ENCODE measurements at regions not wholly inside any gene's neighbourhood (a gene's known extent, or its start where the extent isn't known, plus 50 kb on each side); places are given as distances from the start of the nearest gene placed in this dataset.
"Not testable (repeated sequence)": the region's sequence is repeated elsewhere in the genome, so short reads cannot be mapped to it uniquely, and the experiment has no call there.

DNA sequence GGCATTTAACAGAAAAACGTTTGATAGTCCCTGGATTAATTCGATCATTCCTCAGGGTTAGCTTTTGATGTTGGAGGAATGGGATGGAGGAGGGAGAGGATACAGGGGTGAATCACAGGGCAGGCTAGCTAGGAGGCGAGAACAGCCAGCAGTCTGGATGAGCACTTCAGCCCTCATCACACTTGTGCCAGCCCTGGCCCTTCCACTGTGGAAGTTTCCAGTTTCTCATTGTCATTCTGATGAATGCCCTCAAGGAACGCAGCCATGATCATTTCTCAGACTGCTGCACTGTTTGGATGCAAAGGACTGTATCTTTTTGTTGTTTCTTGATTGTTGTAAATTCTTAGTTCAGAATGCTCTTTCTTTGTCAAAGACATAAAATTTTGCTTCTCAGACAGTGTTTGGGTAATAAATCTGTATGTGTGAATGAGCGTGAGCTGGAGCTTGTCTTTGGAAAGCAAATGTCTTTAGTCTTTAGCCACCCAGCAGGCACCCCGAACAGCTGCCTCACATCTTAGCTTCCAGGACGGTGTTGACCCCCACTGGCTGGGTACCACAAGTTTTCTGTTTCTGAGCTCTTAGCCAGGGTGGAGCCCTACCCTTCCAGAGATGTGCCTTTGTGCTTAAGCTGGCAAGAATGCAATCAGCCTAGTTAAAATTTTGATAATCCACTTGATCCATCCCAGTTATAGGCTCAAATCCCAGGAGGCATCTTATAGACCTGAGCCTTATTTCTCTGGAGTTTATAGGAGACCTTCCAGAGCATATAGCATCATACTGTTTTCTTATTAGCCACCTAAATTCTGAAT, 121.1 kb downstream of the PDCD6IP start:
- no peak for DNase-seq (ENCODE audit: low read depth in 2 of 2)

DNA sequence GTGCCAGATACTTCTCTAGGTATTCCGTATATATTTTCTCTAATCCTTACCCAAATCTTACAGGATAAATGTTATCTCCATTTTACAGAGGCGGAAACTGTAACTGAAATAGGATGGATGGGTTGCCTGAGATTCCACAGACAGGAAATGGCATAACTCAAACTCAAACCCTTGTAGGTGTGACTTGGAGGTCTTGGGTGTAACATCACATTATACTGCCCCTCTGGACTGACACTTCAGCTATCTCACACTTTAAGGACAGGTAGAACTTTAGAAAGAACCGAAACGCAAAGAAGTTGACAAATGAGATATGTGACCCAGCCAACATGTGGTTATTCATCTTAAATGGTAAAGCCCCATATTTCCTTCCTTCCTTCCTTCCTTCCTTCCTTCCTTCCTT, 122.1 kb downstream of the PDCD6IP start:
- no peak for DNase-seq (ENCODE audit: low read depth in 2 of 2)

DNA sequence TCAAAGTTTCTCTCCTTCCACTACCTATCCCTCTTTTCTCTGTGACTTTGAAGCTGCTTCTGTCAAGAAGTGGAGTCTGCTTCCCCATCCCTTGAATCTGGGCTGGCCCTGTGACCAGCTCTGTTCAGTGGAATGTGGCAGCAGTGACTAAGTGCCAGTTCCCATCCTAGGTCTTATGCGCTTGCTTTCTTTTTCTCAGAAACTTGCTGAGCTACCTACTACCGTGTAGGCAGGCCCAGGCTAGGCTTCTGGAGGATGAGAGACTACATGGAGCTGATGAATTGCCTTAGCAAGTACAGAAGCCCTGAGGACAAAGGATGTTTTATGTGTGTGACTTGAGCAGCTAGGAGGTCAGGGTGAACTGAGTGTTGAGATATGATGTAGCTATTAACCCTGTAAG, 123.2 kb downstream of the PDCD6IP start:
- DNase-seq (ENCODE audit: low read depth in 2 of 2) = no peak

DNA sequence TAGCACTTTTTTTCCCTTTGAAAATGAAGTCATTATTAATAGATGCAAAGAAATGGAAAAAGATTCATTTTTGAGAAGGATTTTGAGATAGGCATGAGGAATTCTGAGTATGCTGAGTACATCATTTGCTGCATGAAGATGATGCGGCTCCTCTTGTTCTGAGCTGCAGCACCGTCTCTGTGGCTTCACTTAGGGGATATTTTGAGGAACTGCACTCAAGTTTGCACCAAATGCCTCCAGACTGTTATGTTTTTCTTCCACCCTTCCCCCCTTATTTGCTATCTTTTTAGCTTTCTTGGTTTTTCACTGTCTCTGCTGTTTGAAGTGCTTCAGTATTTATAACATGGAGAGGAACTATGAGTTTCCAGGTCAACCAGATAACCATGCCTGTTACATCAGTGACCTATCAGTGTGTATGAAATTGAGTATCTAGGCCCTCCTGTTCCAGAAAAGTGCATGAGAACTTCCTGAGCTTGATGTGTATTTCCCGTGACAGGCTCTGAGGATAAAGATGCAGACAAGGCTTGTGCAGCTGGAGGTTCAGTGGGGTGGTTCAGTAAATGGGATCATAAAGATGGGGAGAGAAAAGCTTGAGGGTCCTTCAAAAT, 128.7 kb downstream of the PDCD6IP start:
- no peak for DNase-seq (ENCODE audit: low read depth in 2 of 2)

DNA sequence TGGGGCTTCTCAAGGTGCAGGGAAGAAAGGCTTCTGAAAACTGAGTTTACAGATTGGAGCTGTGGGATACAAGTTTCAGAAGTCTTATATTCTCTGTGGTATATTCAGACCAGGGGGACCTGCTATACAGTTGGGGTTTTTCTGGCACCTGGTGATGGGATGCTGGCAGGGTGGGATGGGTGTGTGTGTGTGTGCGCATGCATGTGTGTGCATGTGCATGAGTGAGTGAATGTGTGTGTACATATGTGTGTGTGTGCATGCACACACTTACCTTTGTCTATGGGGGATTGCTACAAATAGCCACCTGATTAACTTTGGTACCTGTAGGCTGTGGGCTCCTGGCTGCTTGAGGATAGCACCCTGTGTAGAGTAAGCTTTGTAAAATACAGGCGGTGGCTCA, 131.4 kb downstream of the PDCD6IP start:
- DNase-seq (ENCODE audit: low read depth in 2 of 2) = no peak

DNA sequence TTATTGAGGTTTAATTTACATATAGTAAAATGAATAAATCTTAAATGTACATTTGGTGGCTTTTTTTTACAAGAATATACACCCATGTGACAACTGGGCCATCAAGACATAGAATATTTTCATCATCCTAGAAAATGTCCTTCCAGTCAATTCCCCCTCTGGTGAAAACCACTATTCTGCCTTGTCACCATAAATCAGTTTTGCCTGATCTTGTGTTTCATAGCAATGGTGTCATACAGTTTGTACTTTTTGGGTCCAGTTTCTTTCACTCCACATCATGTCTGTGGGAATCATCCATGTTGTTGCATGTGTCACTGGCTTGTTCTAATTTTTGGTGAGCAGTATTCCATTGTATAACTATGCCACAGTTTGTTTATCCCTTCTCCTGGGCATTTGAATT, 133.1 kb downstream of the PDCD6IP start:
- DNase-seq (ENCODE audit: low read depth in 2 of 2) = no peak

DNA sequence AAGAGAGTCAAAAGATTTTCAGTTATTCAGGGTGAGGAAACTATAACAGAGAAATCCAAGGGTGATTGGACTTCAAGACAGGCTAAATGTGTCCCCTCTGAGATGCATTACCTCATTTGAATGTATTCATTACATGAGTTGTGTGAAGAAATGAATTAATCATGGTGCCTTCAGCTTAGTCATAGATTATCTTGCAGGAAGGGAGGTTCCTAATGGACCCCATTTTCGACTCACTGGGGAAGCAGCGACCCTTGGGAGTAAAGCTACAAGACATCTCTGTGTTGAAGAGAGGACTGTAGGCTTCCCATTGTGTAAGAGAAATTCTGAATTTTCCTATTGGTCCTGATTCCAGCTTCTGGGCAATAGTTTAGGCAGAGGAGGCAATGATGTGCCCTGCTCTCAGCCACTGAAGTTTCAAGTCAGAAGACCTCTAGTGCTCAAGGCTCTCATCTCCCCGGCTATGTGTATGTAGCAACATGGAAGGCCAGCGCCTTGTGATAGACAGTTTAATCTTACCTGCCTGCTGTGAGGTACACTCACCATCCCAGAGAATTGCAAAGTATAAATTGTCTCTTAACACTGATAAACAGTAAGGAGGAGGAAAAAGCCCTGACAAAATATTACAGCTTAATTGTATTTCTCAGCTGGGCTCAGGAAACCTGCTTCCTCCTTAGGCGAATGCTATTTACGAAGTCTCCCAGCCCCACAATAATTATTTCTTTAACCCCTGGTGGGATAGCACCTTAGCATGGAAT, 133.8 kb downstream of the PDCD6IP start:
- DNase-seq (ENCODE audit: low read depth in 2 of 2) = no peak

DNA sequence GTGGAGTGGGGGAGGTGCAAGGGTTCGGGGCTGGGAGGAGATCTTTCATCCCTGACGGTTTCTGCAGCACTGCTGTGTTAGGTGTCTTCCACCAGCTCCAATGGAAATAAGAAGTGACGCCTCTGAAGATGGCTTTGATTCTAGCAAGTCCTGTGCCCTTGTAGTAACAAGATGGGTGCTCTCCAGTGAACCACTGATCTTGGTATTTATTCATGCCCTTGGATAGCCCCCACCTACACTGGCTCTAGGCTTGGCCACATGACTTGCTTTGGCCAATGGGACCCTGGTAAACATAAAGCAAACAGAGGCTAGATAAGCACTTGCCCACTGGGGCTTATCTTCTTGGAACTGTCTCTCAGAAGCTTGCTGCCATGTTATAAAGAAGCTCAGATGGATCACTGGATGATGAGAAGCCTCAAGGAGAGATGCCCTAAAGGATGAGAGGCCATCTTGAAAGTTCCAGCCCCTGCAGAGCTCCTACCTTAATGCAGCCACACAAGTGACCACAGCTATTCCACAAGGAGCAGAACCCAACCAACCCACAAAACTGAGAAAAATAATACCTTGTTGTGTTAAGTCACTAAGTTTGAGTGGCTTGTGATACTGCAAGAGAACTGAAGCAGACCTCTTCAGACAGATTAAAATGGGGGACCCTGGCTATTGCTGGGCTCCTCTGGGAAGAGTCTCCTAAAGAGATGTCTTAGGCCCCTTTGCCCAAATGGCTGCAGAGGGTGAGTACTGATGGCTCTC, 137.9 kb downstream of the PDCD6IP start:
- DNase-seq (ENCODE audit: low read depth in 2 of 2) = no peak

DNA sequence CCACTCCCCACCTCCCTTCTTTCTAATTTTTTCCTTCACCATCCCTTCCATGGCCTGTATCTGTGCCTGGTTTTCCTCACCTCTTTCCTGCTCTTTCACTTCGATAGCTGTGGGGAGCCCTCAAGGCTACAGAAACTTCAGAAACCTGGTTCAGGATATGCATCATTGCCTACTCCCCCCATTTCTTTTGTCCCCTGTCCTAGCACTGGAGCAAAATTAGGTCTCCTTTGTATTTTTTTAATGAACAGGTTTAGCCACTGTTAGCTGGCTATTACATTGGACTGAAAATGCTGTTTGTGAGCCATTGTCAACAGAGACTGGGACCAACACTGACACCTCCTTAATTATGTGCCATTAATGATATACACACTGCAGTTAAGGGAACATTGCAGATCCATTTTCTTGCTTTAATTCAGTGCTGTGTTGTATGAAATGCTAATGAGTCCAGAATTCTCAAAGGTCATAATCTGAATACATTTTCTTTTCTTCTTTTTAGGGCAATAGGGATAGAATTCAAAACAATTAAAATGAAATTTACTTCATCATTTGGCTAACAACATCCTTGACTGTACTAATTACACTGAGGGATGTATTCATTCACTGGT, 138.6 kb downstream of the PDCD6IP start:
- DNase-seq (ENCODE audit: low read depth in 2 of 2) = no peak

DNA sequence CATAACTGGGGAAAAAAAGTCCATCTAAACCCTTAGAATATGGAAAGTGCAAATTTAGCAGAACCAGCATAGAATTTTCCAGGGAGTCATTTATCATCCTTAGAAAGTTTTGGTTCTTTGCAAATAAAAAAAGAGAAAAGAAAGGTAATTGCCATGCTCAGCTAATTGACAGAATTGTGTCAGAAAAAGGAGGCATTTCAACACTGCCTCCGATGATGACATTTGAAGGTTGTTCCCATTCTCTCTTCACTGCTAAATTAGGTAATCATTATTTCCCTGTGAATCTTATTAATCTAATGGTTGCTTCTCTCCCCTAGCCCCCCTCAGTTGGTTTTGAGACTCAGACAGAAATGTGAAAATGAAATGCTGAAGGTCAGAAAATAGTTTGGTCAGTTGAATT, 139.2 kb downstream of the PDCD6IP start:
- DNase-seq (ENCODE audit: low read depth in 2 of 2) = no peak

DNA sequence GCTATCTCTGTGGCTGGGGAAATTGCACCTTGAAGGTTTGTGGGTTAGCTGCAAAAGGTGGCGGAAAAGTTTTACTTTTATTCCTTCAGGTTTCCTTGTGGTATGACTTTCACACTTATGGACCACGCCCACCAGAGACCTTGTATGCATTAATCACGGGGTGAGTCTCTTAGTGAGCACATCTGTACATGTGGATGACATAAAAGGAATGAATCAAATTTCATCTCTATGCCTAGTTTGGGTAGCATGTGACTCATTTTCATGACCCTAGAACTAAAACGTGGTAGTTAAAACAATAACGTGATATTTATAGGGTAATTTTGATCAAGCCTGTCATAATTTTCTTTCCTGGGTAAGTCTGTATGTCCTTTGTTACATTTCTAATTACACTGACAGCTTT, 141.7 kb downstream of the PDCD6IP start:
- no peak for DNase-seq (ENCODE audit: low read depth in 2 of 2)

DNA sequence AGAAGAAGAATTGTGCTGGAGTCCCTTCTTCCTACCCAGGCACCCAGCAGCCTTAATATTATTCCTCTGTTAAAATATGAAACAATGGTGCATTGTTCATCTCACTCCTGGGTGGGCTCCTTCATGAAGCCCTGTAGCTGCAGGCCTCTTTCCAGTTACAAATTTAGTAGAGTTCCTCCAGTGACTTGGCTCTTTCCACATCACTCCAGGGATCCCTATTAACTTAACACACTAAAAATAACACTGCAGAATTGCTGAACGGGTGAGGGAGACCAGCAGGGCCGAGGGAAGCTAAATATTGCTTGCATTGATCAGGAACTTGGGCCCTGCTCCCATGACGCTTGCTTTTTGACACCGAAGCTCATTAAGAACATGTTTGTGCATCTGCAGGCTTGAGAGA, 142.3 kb downstream of the PDCD6IP start:
- DNase-seq (ENCODE audit: low read depth in 2 of 2) = no peak

DNA sequence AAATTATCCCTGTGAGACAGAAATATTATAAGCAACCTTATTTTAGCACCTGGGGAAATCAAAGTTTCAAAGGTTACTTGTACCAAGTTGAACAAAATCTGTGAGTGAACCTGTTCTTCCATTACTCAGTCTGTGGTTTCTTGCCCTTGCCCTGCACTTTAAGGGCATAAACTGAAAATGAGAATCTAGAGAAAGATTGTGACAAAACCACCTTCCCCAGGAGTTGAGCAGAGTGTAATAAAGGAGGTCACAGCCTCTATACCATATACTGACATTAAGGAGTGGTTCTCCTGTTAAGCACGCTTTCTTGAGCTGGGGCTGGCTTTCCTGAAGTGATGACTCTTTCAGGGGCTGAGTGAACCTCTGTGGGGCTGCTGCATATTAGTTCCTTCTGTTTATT, 143.4 kb downstream of the PDCD6IP start:
- DNase-seq (ENCODE audit: low read depth in 2 of 2) = no peak

DNA sequence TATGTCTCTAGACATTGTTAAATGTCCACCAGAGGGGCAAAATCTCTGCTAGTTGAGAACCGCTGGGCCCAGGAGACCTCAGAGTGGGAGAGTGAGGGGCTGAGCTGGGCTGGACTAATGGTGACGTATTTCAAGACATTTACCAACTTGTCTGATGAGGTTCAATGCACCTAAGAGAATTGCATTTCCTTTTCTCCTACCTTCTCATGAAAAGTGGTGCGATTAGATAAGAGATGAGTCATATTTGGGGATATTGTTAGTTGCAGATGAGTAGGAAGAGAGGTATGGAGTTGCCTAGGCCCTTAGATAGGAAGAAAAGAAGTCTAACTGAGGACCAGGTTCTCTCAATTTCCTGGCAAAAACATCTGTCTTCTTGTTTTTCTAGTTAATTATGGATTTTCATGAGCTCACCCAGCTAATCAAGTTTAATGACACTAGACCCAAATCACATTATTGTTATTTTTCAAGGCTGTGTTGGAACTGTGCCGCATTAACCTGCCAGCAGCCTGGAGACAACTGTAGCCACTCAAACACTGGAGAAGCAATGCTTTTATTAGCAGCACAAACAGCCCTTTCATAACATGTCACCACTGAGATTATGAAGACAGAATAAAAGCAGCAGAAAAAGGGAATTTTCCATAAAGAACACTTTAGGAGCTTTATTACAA, 144.2 kb downstream of the PDCD6IP start:
- DNase-seq (ENCODE audit: low read depth in 2 of 2) = no peak

DNA sequence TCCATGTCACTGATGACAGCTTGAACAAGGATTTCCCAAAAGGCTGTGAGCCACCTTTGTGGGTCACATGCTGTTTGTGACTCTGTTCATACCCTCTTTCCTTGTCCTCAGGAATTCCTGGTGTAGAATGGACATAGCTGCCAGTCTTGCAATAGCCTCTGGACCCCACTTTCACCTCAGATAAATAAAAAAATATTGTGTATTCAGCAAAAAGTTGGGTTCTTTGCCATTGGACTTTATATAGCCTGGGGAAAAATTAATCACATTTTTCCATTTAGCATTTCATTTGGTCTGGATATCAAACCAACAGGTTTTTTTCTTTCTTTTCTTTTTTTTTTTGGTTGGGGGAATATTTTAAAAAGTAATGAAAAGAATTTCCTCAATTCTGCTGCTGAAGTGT, 144.8 kb downstream of the PDCD6IP start:
- no peak for DNase-seq (ENCODE audit: low read depth in 2 of 2)

DNA sequence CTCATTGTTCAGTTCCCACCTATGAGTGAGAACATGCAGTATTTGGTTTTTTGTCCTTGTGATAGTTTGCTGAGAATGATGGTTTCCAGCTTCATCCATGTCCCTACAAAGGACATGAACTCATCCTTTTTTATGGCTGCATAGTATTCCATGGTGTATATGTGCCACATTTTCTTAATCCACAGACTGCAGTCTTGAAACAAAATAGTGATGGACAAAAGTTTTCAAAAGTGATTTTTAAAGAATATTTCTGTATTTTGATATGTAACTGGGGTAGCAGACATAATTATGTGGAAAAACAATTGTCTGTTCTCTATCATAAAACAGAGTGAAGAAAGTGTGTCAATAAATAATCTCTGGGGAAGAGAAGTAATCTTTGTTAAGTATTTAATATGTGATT, 148.2 kb downstream of the PDCD6IP start:
- not testable (repeated sequence) for DNase-seq (ENCODE audit: low read depth in 2 of 2)

DNA sequence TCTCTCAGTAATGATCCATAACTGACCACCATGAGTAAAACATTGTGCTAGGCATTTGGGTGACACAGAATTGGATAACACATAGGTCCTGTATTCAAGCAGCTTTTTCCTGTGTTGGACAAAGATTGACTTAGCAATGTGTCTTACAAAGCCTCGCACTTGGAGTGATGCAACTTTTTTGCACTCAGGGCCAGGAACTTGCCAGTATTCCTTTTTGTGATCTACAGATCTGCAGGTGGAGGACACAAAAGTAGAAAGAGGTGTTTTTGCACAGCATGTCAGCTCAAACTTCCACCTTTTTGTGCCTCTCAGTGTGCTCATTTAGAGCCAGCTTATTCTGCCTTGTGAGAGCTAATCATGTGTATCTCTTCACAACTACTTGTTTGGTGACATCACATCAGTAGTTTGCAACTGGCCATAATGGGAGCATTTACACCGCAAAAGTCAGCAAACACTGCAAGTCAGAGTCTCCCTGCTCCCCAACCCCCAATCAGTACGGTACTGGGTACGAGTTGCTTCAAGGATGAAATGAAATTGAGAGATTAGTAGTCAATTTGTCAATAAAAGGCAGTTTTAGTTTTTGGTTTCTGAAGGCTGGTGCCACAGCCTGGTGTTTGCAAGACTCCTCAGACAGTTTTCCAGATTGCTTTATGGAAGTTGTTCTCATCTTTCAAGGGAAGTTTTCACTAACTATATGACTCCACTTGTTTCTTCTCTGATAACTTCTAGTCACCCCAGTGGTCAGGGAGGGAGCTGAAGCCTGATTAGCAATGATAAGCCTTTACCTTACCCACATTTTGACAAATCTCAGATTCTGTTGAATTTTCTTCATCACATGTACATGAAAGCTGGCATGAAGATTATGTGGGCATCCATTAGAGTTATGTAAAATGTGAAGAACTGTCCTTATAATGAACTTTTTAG, 149.1 kb downstream of the PDCD6IP start:
- DNase-seq (ENCODE audit: low read depth in 2 of 2) = no peak

DNA sequence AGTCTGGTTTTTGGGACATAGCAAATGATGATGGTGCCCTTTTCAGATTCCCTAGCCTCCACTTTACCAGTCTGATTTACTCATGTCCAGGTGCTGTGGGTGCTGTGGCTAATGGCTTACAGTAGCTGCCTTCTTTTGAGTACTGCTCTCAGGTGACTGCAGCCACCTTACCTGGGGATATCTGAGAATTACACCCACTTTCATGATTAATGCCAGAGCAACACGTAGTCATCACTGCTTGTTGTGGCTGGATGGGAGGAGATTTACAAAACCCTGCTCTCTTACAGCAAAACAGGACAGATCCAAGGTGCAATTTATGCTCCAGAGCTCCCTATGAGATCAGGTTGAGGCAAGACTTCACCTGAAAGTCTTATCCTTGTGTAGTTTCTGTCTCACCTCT, 150.6 kb downstream of the PDCD6IP start:
- DNase-seq (ENCODE audit: low read depth in 2 of 2) = no peak

DNA sequence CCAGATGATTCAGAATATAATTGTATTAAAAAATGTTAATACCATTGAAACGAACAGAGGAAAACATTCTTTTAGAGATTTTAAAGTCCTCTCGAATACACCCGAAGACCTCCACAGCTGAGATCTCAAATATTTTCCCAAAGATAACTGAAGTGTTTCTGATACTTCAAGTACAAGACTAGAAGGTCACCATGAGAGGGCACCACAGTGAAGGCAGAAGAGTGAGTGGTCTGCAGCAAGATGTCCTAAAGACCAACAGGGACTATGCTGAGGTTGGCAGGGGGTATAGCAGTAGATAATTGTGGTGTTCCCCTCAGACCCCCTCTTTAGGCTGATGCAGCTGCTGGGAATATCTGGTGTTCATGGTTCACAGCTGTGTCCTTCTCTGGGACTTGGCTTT, 156.5 kb downstream of the PDCD6IP start:
- no peak for DNase-seq (ENCODE audit: low read depth in 2 of 2)

DNA sequence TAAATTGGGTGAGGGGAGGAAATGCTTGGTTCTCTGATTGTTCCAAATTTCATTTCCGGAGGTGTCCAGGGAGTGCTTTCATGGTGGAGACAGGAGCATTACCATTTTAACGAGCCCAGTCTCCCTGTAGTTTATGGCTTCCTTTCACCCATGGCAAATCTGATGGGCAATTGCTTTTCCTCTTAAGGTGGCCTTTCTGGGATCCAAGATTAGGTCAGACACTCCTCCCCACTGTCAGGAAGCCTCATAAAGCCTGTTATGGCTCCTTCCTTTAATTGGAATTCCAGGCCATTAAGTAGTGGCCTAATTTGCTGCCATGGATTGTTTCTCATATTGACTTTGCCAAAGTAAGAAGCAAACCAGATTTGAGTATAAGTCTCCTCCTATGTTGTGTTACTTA, 157.8 kb downstream of the PDCD6IP start:
- no peak for DNase-seq (ENCODE audit: low read depth in 2 of 2)

All from stimulated activated CD8-positive, alpha-beta memory T cell treated with anti-CD3 and anti-CD28 coated beads, Interleukin-15, amount 100 ng/mL, for 48 hours (primary cell).